Liver (tissue), 8 donors: ENCODE measurements at regions not wholly inside any gene's neighbourhood (a gene's known extent, or its start where the extent isn't known, plus 50 kb on each side); places are given as distances from the start of the nearest gene placed in this dataset.

Source experiments
- DNase-seq: peaks from one replicate; pipeline ENCODE4 v3.0.0-alpha.2; 2017; ENCODE audit warnings: low spot score
- H3K27ac ChIP-seq, 2 donors: one replicate each; pipeline ENCODE4 v1.7.0; 2013; ENCODE audit warnings: inconsistent platforms in 2 of 2, low read length in 2 of 2, control low read depth in 1 of 2, low read depth in 1 of 2, mild to moderate bottlenecking in 1 of 2
- H3K27me3 ChIP-seq, 4 donors: one replicate each; pipeline versions ENCODE4 v1.6.1 to v1.7.0; 2013; ENCODE audit warnings: low read length in 3 of 4, inconsistent platforms in 1 of 4, mild to moderate bottlenecking in 1 of 4, moderate library complexity in 1 of 4; ENCODE audit not compliant: control insufficient read depth in 4 of 4, insufficient read depth in 4 of 4
- H3K36me3 ChIP-seq, 4 donors: one replicate each; pipeline versions ENCODE4 v1.6.1 to v1.7.0; 2013; ENCODE audit warnings: low read length in 3 of 4, mild to moderate bottlenecking in 3 of 4, low read depth in 1 of 4, moderate library complexity in 1 of 4; ENCODE audit not compliant: control insufficient read depth in 4 of 4, insufficient read depth in 3 of 4
- H3K4me1 ChIP-seq, 4 donors: one replicate each; pipeline versions ENCODE4 v1.6.1 to v1.7.0; 2013; ENCODE audit warnings: low read length in 3 of 4, mild to moderate bottlenecking in 3 of 4, moderate library complexity in 1 of 4; ENCODE audit not compliant: control insufficient read depth in 4 of 4, insufficient read depth in 4 of 4
- H3K4me3 ChIP-seq, 3 donors: one replicate each; pipeline versions ENCODE4 v1.6.1 to v1.7.0; 2013; ENCODE audit warnings: low read length in 3 of 3, control low read depth in 1 of 3, low read depth in 1 of 3, mild to moderate bottlenecking in 1 of 3
- H3K9ac ChIP-seq, 2 donors: one replicate each; pipeline ENCODE4 v1.7.0; 2013; ENCODE audit warnings: low read length in 2 of 2, mild to moderate bottlenecking in 2 of 2, moderate library complexity in 2 of 2, control low read depth in 1 of 2, low read depth in 1 of 2
- H3K9me3 ChIP-seq, 4 donors: one replicate each; pipeline versions ENCODE4 v1.6.1 to v1.7.0; 2013; ENCODE audit warnings: low read length in 3 of 4; ENCODE audit not compliant: control insufficient read depth in 4 of 4
- FOXA1 ChIP-seq: IDR thresholded peaks from 2 replicates; pipeline ENCODE4 v1.6.1; 2016; ENCODE audit warnings: antibody characterized with exemption
- FOXA2 ChIP-seq: IDR thresholded peaks from 2 replicates; pipeline ENCODE4 v1.6.1; 2016; ENCODE audit warnings: antibody characterized with exemption
- HNF4A ChIP-seq, 2 donors: conservative IDR thresholded peaks; 2 replicates each; pipeline ENCODE4 v1.6.1; 2016; ENCODE audit warnings: antibody characterized with exemption in 2 of 2, mild to moderate bottlenecking in 2 of 2
- HNF4G ChIP-seq: IDR thresholded peaks from 2 replicates; pipeline ENCODE4 v1.6.1; 2016; ENCODE audit warnings: antibody characterized with exemption
- JUND ChIP-seq, 2 donors: IDR thresholded peaks; 2 replicates each; pipeline ENCODE4 v1.6.1; 2016; ENCODE audit warnings: antibody characterized with exemption in 2 of 2
- NR2F2 ChIP-seq: IDR thresholded peaks from 2 replicates; pipeline ENCODE4 v1.6.1; 2016; ENCODE audit warnings: antibody characterized with exemption
- RXRA ChIP-seq, 2 donors: IDR thresholded peaks; 2 replicates each; pipeline ENCODE4 v1.6.1; 2017 to 2018; ENCODE audit warnings: antibody characterized with exemption in 2 of 2, mild to moderate bottlenecking in 1 of 2
- SP1 ChIP-seq: IDR thresholded peaks from 2 replicates; pipeline ENCODE4 v1.6.1; 2018; ENCODE audit warnings: antibody characterized with exemption, mild to moderate bottlenecking
- TAF1 ChIP-seq: conservative IDR thresholded peaks from 2 replicates; pipeline ENCODE4 v1.6.1; 2016; ENCODE audit warnings: antibody characterized with exemption, mild to moderate bottlenecking
- YY1 ChIP-seq: IDR thresholded peaks from 2 replicates; pipeline ENCODE4 v1.6.1; 2016; ENCODE audit warnings: antibody characterized with exemption, mild to moderate bottlenecking
- WGBS: extraction: QIAGEN DNeasy Blood & Tissue Kit; methylation state at CpG from one replicate; pipeline ENCODE4 v1.1.7; 2013; 5-methylcytosine and 5-hydroxymethylcytosine counted together
- TF ChIP-seq, protein P1 (sequence below): fragments of 150-350 bp; IDR thresholded peaks from 2 replicates; pipeline ENCODE4 v1.5.1; 2017; ENCODE audit warnings: improper control_type of control experiment, low read depth, low read length; ENCODE audit not compliant: missing input control
- TF ChIP-seq, protein P2 (sequence below): IDR thresholded peaks from 2 replicates; pipeline ENCODE4 v1.6.1; 2016; ENCODE audit warnings: antibody characterized with exemption
- TF ChIP-seq, protein P3 (sequence below): IDR thresholded peaks from 2 replicates; pipeline ENCODE4 v1.6.1; 2016; ENCODE audit warnings: antibody characterized with exemption
- TF ChIP-seq, protein P4 (sequence below): IDR thresholded peaks from 2 replicates; pipeline ENCODE4 v1.6.1; 2016; ENCODE audit warnings: antibody characterized with exemption, mild to moderate bottlenecking
- TF ChIP-seq, protein P5 (sequence below): IDR thresholded peaks from 2 replicates; pipeline ENCODE4 v1.6.1; 2016; ENCODE audit warnings: antibody characterized with exemption
- donor health status: healthy.
- donor health status: healthy.
- donor health status: healthy.
- donor health status: healthy.
- donor health status: healthy.

GRCh38 chr3:141418751-141419150, 50.4 kb downstream of the ZBTB38 start:
- TF ChIP-seq YY1, result no peak
- WGBS, result 96% methylated on average over 4 of the region's 4 CpGs
- H3K4me3 ChIP-seq, result no peak overlapping the region
- no peaks in the 10 kb centered on the region for H3K27me3 ChIP-seq
- H3K36me3 ChIP-seq, result peaks cover 0 to 8% (median 4%) of the 10 kb centered on the region in 4 donors
- no peak overlapping the region for H3K9ac ChIP-seq
- DNase-seq, result no peak
- no peaks in the 10 kb centered on the region for H3K9me3 ChIP-seq
- H3K27ac ChIP-seq, result no peak overlapping the region
- H3K4me1 ChIP-seq, result peaks cover 0 to 3% (median 0%) of the 10 kb centered on the region in 4 donors

DNA sequence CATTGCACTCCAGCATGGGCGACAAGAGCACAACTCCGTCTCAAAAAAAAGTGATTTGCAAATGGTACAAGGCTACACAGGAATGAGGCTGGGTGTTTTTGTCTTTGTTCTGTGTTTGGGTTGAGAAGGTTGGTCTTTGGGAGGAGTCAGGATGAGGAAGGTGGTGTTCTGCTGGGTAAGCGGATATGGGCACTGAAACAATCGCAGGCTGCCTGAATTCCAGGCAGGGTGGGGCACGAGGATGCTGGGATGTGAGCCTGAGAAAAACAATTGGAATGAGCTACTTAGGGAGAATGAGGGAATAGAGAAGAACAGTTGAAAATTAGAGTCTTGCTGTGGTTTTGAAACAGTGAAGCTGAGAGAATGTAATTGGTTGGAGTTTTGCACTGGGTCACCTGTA, 51.6 kb downstream of the ZBTB38 start:
- no peak overlapping the region for H3K4me3 ChIP-seq
- no peak overlapping the region for H3K9ac ChIP-seq
- DNase-seq, result no peak
- H3K27ac ChIP-seq, result no peak overlapping the region
- no peaks in the 10 kb centered on the region for H3K27me3 ChIP-seq
- no peaks in the 10 kb centered on the region for H3K9me3 ChIP-seq
- WGBS, result 85% methylated on average over 5 of the region's 5 CpGs
- peaks cover 0 to 4% (median 4%) of the 10 kb centered on the region in 4 donors for H3K36me3 ChIP-seq
- H3K4me1 ChIP-seq, result peaks cover 0 to 2% (median under 1%) of the 10 kb centered on the region in 4 donors
- TF ChIP-seq, protein P1, sequence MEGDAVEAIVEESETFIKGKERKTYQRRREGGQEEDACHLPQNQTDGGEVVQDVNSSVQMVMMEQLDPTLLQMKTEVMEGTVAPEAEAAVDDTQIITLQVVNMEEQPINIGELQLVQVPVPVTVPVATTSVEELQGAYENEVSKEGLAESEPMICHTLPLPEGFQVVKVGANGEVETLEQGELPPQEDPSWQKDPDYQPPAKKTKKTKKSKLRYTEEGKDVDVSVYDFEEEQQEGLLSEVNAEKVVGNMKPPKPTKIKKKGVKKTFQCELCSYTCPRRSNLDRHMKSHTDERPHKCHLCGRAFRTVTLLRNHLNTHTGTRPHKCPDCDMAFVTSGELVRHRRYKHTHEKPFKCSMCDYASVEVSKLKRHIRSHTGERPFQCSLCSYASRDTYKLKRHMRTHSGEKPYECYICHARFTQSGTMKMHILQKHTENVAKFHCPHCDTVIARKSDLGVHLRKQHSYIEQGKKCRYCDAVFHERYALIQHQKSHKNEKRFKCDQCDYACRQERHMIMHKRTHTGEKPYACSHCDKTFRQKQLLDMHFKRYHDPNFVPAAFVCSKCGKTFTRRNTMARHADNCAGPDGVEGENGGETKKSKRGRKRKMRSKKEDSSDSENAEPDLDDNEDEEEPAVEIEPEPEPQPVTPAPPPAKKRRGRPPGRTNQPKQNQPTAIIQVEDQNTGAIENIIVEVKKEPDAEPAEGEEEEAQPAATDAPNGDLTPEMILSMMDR, result no peak
- TF ChIP-seq HNF4A (conservative IDR thresholded peaks at IDR 0.05) (no peak), RXRA (IDR thresholded peaks at IDR 0.05) (no peak), NR2F2 (no peak), HNF4G (no peak), JUND (IDR thresholded peaks at IDR 0.05) (no peak), SP1 (no peak), FOXA2 (no peak), YY1 (no peak), FOXA1 (no peak), TAF1 (no peak)
- TF ChIP-seq, protein P2, sequence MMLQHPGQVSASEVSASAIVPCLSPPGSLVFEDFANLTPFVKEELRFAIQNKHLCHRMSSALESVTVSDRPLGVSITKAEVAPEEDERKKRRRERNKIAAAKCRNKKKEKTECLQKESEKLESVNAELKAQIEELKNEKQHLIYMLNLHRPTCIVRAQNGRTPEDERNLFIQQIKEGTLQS, result no peak
- TF ChIP-seq, protein P3, sequence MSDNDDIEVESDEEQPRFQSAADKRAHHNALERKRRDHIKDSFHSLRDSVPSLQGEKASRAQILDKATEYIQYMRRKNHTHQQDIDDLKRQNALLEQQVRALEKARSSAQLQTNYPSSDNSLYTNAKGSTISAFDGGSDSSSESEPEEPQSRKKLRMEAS, result no peak
- TF ChIP-seq, protein P4, sequence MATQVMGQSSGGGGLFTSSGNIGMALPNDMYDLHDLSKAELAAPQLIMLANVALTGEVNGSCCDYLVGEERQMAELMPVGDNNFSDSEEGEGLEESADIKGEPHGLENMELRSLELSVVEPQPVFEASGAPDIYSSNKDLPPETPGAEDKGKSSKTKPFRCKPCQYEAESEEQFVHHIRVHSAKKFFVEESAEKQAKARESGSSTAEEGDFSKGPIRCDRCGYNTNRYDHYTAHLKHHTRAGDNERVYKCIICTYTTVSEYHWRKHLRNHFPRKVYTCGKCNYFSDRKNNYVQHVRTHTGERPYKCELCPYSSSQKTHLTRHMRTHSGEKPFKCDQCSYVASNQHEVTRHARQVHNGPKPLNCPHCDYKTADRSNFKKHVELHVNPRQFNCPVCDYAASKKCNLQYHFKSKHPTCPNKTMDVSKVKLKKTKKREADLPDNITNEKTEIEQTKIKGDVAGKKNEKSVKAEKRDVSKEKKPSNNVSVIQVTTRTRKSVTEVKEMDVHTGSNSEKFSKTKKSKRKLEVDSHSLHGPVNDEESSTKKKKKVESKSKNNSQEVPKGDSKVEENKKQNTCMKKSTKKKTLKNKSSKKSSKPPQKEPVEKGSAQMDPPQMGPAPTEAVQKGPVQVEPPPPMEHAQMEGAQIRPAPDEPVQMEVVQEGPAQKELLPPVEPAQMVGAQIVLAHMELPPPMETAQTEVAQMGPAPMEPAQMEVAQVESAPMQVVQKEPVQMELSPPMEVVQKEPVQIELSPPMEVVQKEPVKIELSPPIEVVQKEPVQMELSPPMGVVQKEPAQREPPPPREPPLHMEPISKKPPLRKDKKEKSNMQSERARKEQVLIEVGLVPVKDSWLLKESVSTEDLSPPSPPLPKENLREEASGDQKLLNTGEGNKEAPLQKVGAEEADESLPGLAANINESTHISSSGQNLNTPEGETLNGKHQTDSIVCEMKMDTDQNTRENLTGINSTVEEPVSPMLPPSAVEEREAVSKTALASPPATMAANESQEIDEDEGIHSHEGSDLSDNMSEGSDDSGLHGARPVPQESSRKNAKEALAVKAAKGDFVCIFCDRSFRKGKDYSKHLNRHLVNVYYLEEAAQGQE, result no peak
- TF ChIP-seq, protein P5, sequence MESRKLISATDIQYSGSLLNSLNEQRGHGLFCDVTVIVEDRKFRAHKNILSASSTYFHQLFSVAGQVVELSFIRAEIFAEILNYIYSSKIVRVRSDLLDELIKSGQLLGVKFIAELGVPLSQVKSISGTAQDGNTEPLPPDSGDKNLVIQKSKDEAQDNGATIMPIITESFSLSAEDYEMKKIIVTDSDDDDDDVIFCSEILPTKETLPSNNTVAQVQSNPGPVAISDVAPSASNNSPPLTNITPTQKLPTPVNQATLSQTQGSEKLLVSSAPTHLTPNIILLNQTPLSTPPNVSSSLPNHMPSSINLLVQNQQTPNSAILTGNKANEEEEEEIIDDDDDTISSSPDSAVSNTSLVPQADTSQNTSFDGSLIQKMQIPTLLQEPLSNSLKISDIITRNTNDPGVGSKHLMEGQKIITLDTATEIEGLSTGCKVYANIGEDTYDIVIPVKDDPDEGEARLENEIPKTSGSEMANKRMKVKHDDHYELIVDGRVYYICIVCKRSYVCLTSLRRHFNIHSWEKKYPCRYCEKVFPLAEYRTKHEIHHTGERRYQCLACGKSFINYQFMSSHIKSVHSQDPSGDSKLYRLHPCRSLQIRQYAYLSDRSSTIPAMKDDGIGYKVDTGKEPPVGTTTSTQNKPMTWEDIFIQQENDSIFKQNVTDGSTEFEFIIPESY, result no peak
